ENCODE measurements at regions not wholly inside any gene's neighbourhood (a gene's known extent, or its start where the extent isn't known, plus 50 kb on each side); places are given as distances from the start of the nearest gene placed in this dataset.

- H3K27me3 ChIP-seq (replicated peaks; ENCODE audit: control insufficient read depth, insufficient read depth, low read length): 0 out of 2 replicates have a peak, but pooled peaks cover 2% of the 10 kb centered on the region
- no peaks in the 10 kb centered on the region for H3K36me3 ChIP-seq (ENCODE audit: control insufficient read depth, insufficient read depth, low read length)
- TF ChIP-seq, protein P1, sequence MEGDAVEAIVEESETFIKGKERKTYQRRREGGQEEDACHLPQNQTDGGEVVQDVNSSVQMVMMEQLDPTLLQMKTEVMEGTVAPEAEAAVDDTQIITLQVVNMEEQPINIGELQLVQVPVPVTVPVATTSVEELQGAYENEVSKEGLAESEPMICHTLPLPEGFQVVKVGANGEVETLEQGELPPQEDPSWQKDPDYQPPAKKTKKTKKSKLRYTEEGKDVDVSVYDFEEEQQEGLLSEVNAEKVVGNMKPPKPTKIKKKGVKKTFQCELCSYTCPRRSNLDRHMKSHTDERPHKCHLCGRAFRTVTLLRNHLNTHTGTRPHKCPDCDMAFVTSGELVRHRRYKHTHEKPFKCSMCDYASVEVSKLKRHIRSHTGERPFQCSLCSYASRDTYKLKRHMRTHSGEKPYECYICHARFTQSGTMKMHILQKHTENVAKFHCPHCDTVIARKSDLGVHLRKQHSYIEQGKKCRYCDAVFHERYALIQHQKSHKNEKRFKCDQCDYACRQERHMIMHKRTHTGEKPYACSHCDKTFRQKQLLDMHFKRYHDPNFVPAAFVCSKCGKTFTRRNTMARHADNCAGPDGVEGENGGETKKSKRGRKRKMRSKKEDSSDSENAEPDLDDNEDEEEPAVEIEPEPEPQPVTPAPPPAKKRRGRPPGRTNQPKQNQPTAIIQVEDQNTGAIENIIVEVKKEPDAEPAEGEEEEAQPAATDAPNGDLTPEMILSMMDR (IDR thresholded peaks at IDR 0.05; ENCODE audit: insufficient read depth, low read length, poor library complexity, severe bottlenecking): no peak
- DNase-seq (ENCODE audit: extremely low read depth, insufficient read length): no peak
- H3K4me3 ChIP-seq (replicated peaks; ENCODE audit: low read depth, low read length): no peak overlapping the region
These were observed 134.9 kb upstream of the GAP43 start for GRCh38 chr3:115488409-115488808.

DNA sequence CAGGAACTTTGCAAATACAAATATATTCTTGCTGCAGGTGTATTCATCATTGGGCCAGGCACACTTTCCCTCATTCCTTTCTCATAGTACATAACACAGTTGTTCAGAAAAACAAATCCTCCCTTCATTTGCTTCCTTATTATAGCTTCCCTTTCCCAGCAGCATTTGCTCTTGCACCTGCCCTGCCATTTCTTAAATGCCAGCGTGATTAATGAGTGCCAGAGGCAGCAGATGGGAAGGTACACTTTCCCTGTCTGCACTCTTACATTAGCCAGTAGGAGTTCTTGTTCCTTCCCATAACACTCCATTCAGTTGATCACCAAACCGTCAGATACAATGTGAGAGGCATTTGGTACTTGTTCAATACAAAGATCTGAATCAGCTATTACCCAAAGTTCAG is 128.5 kb upstream of the GAP43 start:
- DNase-seq (ENCODE audit: extremely low read depth, insufficient read length): no peak
- Histone ChIP-seq H3K4me3 (replicated peaks; ENCODE audit: low read depth, low read length) (no peak overlapping the region), H3K27me3 (replicated peaks; ENCODE audit: control insufficient read depth, insufficient read depth, low read length) (0 out of 2 replicates have a peak, but pooled peaks cover 2% of the 10 kb centered on the region), H3K36me3 (ENCODE audit: control insufficient read depth, insufficient read depth, low read length) (no peaks in the 10 kb centered on the region)
- TF ChIP-seq, protein P1 (IDR thresholded peaks at IDR 0.05; ENCODE audit: insufficient read depth, low read length, poor library complexity, severe bottlenecking): no peak

- TF ChIP-seq, protein P1 (IDR thresholded peaks at IDR 0.05; ENCODE audit: insufficient read depth, low read length, poor library complexity, severe bottlenecking): no peak
- no peak overlapping the region for H3K4me3 ChIP-seq (replicated peaks; ENCODE audit: low read depth, low read length)
- H3K36me3 ChIP-seq (ENCODE audit: control insufficient read depth, insufficient read depth, low read length): no peaks in the 10 kb centered on the region
- no peaks in the 10 kb centered on the region for H3K27me3 ChIP-seq (replicated peaks; ENCODE audit: control insufficient read depth, insufficient read depth, low read length)
- DNase-seq (ENCODE audit: extremely low read depth, insufficient read length): no peak
These were observed 124.9 kb upstream of the GAP43 start for GRCh38 chr3:115498421-115498820.

DNA sequence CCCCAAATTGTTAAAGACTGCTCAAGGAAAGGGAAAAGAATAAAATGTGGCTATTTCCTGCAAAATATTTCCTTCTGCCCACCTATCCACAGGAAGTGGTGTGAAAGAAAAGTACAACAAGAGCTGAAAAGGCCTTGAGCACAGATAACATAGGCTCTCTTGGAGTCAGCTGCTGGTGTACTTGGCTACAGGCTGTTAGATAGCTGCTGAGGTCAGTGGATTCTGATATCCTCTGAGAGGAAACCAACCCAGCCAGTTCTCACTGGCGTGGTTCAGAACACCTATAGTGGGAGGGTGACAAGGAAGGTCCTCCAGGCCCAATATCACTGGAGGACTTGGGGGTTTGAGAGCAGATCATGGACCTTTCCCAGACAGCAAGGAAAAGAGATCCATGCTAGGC is 124.4 kb upstream of the GAP43 start:
- TF ChIP-seq, protein P1 (IDR thresholded peaks at IDR 0.05; ENCODE audit: insufficient read depth, low read length, poor library complexity, severe bottlenecking): no peak
- Histone ChIP-seq H3K4me3 (replicated peaks; ENCODE audit: low read depth, low read length) (no peak overlapping the region), H3K36me3 (ENCODE audit: control insufficient read depth, insufficient read depth, low read length) (no peaks in the 10 kb centered on the region)

GRCh38 chr3:115499666-115500065 is 123.6 kb upstream of the GAP43 start:
- no peak for DNase-seq (ENCODE audit: extremely low read depth, insufficient read length)
- no peaks in the 10 kb centered on the region for H3K36me3 ChIP-seq (ENCODE audit: control insufficient read depth, insufficient read depth, low read length)
- no peak overlapping the region for H3K4me3 ChIP-seq (replicated peaks; ENCODE audit: low read depth, low read length)
- TF ChIP-seq, protein P1 (IDR thresholded peaks at IDR 0.05; ENCODE audit: insufficient read depth, low read length, poor library complexity, severe bottlenecking): no peak
- H3K27me3 ChIP-seq (replicated peaks; ENCODE audit: control insufficient read depth, insufficient read depth, low read length): no peaks in the 10 kb centered on the region

More for the DNA sequence above, 124.4 kb upstream of the GAP43 start:
- no peaks in the 10 kb centered on the region for H3K27me3 ChIP-seq (replicated peaks; ENCODE audit: control insufficient read depth, insufficient read depth, low read length)
- DNase-seq (ENCODE audit: extremely low read depth, insufficient read length): no peak

DNA sequence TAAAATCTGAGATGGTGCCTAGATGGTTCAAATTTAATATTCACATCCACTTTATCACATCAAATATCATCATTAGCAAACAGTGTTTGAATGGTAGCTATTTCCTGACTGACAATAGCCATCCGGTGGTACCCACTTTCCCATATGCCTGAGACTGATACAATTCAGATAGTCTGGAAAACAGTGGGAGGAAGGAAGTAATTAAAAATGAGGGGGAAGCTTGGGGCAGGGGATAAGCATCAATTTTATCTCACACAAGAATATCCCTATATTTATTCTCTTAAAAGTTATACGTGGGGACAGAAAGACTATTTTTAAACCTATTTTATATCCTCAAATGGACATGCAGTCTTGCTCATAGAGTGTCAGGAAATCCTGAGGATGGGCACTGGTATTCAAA is 122.5 kb upstream of the GAP43 start:
- Histone ChIP-seq H3K4me3 (replicated peaks; ENCODE audit: low read depth, low read length) (no peak overlapping the region), H3K36me3 (ENCODE audit: control insufficient read depth, insufficient read depth, low read length) (no peaks in the 10 kb centered on the region), H3K27me3 (replicated peaks; ENCODE audit: control insufficient read depth, insufficient read depth, low read length) (no peaks in the 10 kb centered on the region)
- TF ChIP-seq, protein P1 (IDR thresholded peaks at IDR 0.05; ENCODE audit: insufficient read depth, low read length, poor library complexity, severe bottlenecking): no peak
- DNase-seq (ENCODE audit: extremely low read depth, insufficient read length): no peak
